Colon (tissue), 2 donors: ENCODE measurements at regions not wholly inside any gene's neighbourhood (a gene's known extent, or its start where the extent isn't known, plus 50 kb on each side); places are given as distances from the start of the nearest gene placed in this dataset.

ENCODE experiments used
- FAIRE-seq: peaks from 2 replicates; lab custom pipeline; 2012; peaks lifted over from hg19 to GRCh38; lab: Jason Lieb, UNC
- donor health status: control.
- donor health status: control.

DNA sequence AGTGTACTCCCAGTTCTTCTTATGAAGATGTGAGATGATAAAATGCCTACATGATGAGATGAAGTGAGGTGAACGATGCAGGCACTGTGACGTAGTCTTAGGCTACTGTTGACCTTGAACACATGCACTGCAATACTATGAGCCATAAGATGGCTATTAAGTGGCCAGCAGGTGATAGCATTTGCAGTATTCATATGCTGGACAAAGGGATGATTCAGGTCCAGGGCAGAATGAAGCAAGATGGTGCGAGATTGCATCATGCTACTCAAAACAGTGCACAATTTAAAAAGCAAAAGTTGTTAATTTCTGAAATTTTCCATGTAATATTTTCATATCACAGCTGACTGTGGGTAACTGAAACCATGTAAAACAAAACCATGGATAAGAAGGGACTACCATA, 781.4 kb downstream of the PCDH18 start:
- FAIRE-seq, result no peak

DNA sequence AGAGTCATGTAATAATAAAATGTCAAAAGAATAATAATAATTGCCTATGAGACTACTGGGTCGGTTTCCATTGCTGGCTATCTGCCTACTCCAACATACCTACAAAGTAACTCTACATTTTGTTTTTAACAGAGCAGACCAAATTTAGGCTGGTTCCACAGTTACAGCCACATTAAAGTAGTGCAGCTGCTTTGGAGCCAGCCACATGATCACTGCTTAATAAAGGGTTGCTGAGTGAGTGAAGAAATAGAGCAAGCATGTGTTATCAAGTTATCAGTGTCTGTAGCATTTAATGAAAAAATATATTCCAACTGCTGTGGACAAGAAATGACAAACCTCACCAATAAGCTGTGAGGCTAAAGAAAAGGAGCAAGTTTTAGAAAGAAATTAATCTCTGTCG, 782.3 kb downstream of the PCDH18 start:
- no peak for FAIRE-seq

- FAIRE-seq, result no peak
These were observed 783.5 kb downstream of the PCDH18 start for GRCh38 chr4:136748773-136749172.

DNA sequence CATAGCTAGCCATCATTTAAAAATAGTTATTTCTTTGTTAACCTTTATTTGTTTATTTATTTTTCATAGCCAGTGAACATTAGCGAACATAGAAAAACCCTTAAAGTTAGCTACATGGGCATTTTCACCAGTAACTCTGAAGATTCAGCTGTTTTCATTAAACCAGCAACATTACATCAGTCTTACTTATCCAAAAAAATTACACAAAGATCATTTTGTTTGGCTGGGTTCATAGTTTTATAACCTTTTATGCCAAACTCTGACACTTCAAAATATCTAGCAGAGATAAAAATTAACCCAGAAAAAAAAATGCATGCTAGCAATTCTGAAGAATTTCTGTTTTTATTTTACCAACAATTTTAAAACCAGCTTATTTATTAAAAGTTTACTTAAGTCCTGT, 784.1 kb downstream of the PCDH18 start:
- FAIRE-seq, result no peak

GRCh38 chr4:136743238-136743637, 789.1 kb downstream of the PCDH18 start:
- no peak for FAIRE-seq

DNA sequence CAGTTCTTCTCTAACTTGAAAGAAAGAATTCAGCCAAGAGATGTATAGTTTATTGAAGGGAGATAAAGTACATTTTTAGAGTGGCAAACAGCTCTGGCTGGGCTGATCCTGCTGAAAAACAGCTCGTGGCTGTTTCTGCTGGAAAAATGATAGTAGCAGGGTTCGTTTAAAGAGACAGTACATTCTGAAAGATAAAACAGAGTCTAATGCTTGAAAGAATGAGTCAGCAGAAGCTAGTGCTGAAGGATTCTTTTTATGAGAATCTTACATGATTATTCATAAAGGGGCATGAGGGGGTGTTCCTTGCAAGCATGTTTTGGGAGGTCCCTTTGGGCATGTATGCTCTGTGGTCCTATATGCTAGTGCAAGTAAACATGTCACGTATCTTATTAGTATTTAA, 790.0 kb downstream of the PCDH18 start:
- FAIRE-seq, result no peak

DNA sequence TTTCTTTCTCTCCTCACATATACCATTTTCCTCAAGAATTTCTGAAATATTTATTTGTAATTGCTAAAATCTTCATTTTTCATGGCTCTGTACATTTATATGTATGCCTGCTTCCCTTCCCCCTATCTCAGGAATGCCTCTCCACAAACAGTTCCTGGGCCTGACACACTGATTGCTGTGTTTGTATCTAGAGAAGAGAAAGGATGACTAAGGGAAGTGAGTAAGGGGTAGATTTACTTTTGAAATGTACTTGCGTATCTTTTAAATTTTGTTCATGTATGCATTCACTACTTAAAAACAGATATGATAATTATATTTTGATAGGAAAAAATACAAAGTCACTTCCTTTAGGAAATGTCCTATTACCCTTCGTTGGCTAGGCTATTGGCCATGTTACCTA, 790.8 kb downstream of the PCDH18 start:
- FAIRE-seq, result no peak

- no peak for FAIRE-seq
These were observed 792.0 kb downstream of the PCDH18 start for GRCh38 chr4:136740326-136740725.

GRCh38 chr4:136737066-136737465, 795.2 kb downstream of the PCDH18 start:
- FAIRE-seq, result no peak

DNA sequence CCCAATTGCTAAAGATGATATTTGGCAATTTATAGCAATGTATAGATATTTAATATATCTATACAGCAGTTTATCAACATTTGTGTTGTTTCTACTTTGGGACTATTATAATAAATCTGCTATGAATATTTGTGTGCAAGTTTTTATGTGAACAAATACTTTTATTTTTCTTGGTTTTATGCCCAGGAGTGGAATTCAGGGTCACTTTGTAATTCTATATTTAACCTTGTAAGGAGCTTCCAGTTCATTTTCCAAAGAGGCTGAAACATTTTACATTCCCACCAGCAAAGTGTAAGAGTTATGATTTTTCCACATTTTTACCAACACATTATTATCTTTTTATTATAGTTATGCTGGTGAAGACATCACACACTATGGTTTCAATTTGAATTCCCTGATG, 801.3 kb downstream of the PCDH18 start:
- FAIRE-seq, result no peak

- FAIRE-seq, result no peak
These were observed 806.8 kb downstream of the PCDH18 start for GRCh38 chr4:136725286-136726081.

GRCh38 chr4:136713140-136713539, 819.2 kb downstream of the PCDH18 start:
- no peak for FAIRE-seq

GRCh38 chr4:136709897-136710296, 822.4 kb downstream of the PCDH18 start:
- FAIRE-seq, result no peak

DNA sequence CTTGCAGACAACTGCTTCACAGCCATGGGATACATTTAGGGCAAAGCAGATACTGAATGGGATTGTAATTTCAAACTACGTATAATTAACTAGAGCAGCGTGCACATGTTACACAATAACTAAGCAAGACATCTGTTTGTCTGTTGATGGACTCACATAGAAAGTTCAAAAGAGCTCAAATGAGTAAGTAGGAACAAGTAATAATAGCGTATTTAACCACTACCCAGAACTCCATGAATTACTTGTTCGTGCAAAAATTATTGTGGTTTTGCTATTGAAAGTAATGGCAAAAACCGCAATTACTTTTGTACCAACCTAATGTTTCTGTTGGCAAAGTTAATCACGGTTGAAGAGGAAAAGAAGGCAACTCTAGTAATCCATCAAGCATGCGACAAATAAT, 825.4 kb downstream of the PCDH18 start:
- FAIRE-seq, result no peak

DNA sequence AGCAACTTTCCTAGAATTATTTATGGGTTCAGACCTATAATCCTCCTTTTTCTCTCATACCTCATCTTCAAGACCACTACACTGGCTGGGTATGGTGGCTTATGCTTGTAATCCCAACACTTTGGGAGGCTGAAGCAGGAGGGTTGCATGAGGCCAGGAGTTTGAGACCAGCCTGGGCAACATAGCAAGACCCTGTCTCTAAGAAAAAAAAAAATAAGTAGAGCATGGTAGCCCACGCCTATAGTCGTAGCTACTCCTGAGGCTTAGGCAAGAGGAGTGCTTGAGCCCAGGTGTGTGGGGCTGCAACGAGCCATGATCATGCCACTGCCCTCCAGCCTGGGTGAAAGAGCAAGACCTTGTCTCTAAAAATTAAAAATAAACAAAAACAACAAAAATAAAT, 832.4 kb downstream of the PCDH18 start:
- FAIRE-seq, result no peak

GRCh38 chr4:136691607-136692006, 840.7 kb downstream of the PCDH18 start:
- no peak for FAIRE-seq

DNA sequence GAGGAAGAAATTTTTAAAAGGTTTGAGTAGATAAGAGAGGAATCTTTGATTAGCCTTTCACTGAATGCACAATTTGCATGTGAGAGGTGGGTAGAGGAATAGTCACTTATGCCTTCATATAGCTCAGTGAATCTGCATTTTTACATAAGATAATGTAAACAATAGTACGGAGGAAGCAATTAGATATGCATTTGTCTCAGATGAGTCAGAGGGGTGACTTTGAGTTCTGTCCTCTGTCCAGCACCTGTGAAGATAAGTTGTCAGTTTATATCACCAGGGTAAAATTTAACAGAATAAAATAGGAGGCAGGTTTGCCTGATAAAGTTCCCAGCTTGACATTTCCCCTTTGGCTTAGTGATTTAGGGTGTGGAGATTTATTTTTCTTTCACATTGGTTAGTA, 841.9 kb downstream of the PCDH18 start:
- no peak for FAIRE-seq

DNA sequence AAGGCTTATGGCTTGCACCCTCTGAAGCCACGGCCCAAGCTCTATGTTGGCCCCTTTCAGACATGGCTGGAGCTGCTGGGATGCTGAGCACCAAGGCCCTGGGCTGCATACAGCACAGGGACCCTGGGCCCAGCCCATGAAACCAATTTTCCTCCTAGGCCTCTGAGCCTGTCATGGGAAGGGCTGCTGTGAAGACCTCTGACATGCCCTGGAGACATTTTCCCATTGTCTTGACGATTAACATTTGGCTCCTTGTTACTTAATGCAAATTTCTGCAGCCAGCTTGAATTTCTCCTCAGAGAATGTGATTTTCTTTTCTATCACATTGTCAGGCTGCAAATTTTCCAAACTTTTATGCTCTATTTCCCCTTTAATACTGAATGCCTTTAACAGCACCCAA, 844.7 kb downstream of the PCDH18 start:
- FAIRE-seq, result no peak

DNA sequence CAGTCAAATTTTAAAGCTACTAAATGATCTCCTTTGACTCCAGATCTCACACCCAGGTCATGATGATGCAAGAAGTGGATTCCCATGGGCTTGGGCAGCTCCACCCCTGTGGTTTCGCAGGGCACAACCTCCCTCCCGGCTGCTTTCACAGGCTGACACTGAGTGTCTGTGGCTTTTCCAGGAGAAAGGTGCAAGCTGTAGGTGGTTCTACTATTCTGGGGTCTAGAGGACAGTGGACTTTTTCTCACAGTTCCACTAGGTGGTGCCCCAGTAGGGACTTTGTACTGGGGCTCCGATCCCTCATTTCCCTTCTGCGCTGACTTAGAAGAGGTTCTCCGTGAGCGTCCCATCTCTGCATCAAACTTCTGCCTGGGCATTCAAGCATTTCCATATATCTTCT, 845.2 kb downstream of the PCDH18 start:
- FAIRE-seq, result no peak

- FAIRE-seq, result no peak
These were observed 851.5 kb downstream of the PCDH18 start for GRCh38 chr4:136680761-136681160.

GRCh38 chr4:136680271-136680670, 852.0 kb downstream of the PCDH18 start:
- no peak for FAIRE-seq

DNA sequence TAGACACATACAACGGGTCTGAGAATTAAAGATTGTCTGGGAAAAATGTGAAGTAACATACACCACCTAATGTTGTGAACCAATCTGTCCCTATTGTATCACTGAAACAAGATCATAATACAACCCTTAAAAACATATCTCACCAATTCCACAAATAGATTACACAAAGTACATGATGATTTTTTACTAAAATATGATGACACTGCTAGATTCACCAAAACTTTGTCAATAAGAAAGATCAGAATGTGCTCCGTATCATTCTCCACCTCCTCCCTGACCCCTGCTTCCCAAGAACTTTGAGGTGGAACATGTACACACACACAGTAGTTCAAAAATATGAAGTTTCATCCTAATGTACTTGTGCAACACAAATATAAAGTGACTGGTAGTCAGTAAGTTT, 862.0 kb downstream of the PCDH18 start:
- FAIRE-seq, result no peak

DNA sequence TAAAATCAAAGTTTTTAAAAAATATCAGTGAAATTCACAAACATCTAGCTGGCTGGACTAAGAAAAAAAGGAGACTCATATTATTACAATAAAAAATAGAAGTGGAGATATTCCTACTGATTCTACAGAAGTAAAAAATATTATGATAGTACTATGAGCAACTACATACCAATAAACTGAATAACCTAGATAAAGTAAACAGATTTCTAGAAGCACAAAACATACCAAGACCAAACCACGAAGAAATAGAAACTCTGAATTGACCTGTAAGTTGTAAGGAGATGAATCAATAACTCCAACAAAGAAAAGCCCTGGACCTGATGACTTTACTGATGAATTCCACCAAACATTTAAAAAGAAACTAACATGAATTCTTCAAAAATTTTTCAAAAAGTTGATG, 867.3 kb downstream of the PCDH18 start:
- no peak for FAIRE-seq

DNA sequence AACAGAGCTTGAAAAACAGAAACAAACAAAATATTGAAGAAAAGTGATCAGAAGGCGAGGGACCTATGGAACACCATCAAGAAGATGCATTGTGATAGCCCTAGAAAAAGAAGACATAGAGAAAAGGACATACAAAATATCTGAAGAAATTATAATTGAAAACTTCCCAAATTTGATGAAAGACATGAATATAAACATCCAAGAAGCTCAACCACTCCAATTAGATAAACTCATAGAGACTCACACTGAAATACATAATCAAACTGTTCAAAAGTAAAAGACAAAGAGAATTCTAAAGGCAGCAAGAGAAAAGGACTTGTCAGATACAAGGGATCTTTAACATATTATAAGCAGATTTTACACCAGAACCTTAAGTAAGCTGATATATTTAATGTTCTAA, 869.8 kb downstream of the PCDH18 start:
- FAIRE-seq, result no peak
